H1 (cell line): ENCODE measurements at regions not wholly inside any gene's neighbourhood (a gene's known extent, or its start where the extent isn't known, plus 50 kb on each side); places are given as distances from the start of the nearest gene placed in this dataset.

ENCODE experiments used
- CBX8 ChIP-seq: fragments of 300-800, 300-1000 bp; sonication (generic); IDR thresholded peaks from 2 replicates; pipeline ENCODE4 v1.7.1; 2016; ENCODE audit warnings: low read depth, low read length, borderline replicate concordance
- CHD1 ChIP-seq: IDR thresholded peaks from 2 replicates; pipeline ENCODE4 v1.6.1; 2012; ENCODE audit warnings: low read depth, low read length, improper control_type of control experiment
- CTBP2 ChIP-seq: IDR thresholded peaks from 2 replicates; pipeline ENCODE4 v1.7.0; 2011; ENCODE audit warnings: borderline replicate concordance, mild to moderate bottlenecking, moderate library complexity, mixed read lengths, low read length; ENCODE audit not compliant: insufficient read depth, insufficient read length
- CTCF ChIP-seq, 3 experiments: IDR thresholded peaks; 1 replicate in 2 of 3; 2 replicates in 1 of 3; pipeline versions ENCODE4 v1.5.1 to v1.6.1; 2011; ENCODE audit warnings: low read length in 3 of 3, mild to moderate bottlenecking in 3 of 3, inconsistent platforms in 2 of 3, low read depth in 1 of 3, moderate library complexity in 1 of 3; ENCODE audit not compliant: insufficient read depth in 1 of 3; ENCODE audit errors: control extremely low read depth in 1 of 3
- EZH2 ChIP-seq: fragments of 200-600 bp; sonication (generic); IDR thresholded peaks from 2 replicates; pipeline ENCODE4 v1.7.1; 2012; ENCODE audit warnings: low read depth, mild to moderate bottlenecking, moderate library complexity, low read length, inconsistent platforms; ENCODE audit not compliant: severe bottlenecking
- FOSL1 ChIP-seq: IDR thresholded peaks from 2 replicates; pipeline ENCODE4 v1.6.1; 2011; ENCODE audit warnings: mild to moderate bottlenecking, low read depth, low read length, moderate library complexity; ENCODE audit not compliant: insufficient read depth
- HDAC6 ChIP-seq: IDR thresholded peaks from one replicate; pipeline ENCODE4 v1.7.1; 2012; ENCODE audit warnings: low read depth, mild to moderate bottlenecking, inconsistent platforms, low read length, moderate library complexity
- MAX ChIP-seq: IDR thresholded peaks from 2 replicates; pipeline ENCODE4 v1.6.1; 2012; ENCODE audit warnings: inconsistent platforms
- PHF8 ChIP-seq: fragments of 200-600 bp; sonication (generic); conservative IDR thresholded peaks from 2 replicates; pipeline ENCODE4 v1.7.1; 2012; ENCODE audit warnings: low read depth, mild to moderate bottlenecking, inconsistent platforms, low read length, moderate library complexity
- POLR2A ChIP-seq, 2 experiments: IDR thresholded peaks; 1 replicate in 1 of 2; 2 replicates in 1 of 2; pipeline ENCODE4 v1.6.1; 2011; ENCODE audit warnings: low read depth in 2 of 2, low read length in 2 of 2, mild to moderate bottlenecking in 2 of 2; ENCODE audit errors: control extremely low read depth in 1 of 2
- SUZ12 ChIP-seq: fragments of 200-600 bp; sonication (generic); IDR thresholded peaks from 2 replicates; pipeline ENCODE4 v1.6.1; 2012; ENCODE audit warnings: mild to moderate bottlenecking, inconsistent platforms, low read length, moderate library complexity, mixed read lengths
- TAF1 ChIP-seq: IDR thresholded peaks from 2 replicates; pipeline ENCODE4 v1.6.1; 2011; ENCODE audit warnings: mild to moderate bottlenecking, low read depth, low read length
- YY1 ChIP-seq: IDR thresholded peaks from 2 replicates; pipeline ENCODE4 v1.6.1; 2011; ENCODE audit warnings: low read depth, mild to moderate bottlenecking, low read length

GRCh38 chrX:38939067-38939466 is 137.8 kb downstream of the MID1IP1 start:
- TF ChIP-seq TAF1 (no peak), HDAC6 (no peak), MAX (no peak), FOSL1 (no peak), CTCF (IDR thresholded peaks at IDR 0.05; ENCODE audit: control extremely low read depth in 1 of 3, insufficient read depth in 1 of 3, low read depth in 1 of 3, low read length in 3 of 3) (no peak), CTBP2 (no peak), POLR2A (IDR thresholded peaks at IDR 0.05; ENCODE audit: control extremely low read depth in 1 of 2, low read depth in 2 of 2, low read length in 2 of 2) (no peak), CBX8 (no peak), PHF8 (no peak), CHD1 (no peak), EZH2 (no peak), SUZ12 (no peak), YY1 (no peak)
